HG03354 (cell line): ENCODE measurements at regions not wholly inside any gene's neighbourhood (a gene's known extent, or its start where the extent isn't known, plus 50 kb on each side); places are given as distances from the start of the nearest gene placed in this dataset.
"Not testable (repeated sequence)": the region's sequence is repeated elsewhere in the genome, so short reads cannot be mapped to it uniquely, and the experiment has no call there.

Experiments used
- ATAC-seq: cut with Tn5 transposase; IDR thresholded peaks from one replicate; pipeline ENCODE4 v1.9.1; 2021; ENCODE audit warnings: mild to moderate bottlenecking; ENCODE audit not compliant: unreplicated experiment, poor library complexity, severe bottlenecking

DNA sequence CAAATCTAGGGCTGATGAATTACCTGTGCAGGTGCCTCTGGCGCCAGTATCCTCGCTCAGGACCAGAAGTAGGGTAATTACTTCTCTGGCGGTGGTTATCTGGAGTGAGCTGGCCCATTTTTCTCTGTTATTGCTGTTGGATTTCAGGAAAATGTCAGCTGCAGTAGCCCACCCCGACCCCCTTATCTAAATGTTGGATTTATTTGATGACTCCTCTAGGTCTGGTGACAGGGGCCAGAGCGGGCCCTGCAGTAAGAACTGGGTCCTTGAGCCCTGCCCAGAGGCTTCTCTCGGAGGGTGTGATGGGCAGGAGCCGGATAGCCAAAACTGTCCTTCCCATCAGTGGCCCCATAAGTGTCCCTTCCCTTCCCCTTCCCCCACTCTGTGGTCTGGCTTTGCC, 384.3 kb downstream of the PTPRU start:
- no peak for ATAC-seq

DNA sequence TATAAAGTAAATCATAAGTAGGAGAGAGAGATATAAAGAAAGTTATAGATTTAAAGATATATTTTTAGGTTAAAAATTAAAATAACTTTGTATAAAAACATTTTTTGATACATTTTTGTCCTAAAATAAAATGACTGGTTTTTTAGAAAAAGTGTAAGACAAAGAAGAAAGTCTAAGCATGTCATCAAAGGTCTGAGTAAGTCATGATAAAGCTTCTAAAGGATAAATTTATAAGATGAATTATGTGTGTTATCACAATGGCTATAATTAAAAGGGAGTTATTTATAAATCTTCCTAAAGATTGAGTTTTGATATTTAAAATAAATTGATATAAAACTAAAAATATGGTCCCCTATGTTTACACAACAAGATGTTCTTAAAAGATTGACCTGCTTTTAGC, 370.9 kb downstream of the PTPRU start:
- ATAC-seq = no peak

GRCh38 chr1:29604796-29605195, 368.5 kb downstream of the PTPRU start:
- not testable (repeated sequence) for ATAC-seq

GRCh38 chr1:29603622-29604021, 367.3 kb downstream of the PTPRU start:
- no peak for ATAC-seq

DNA sequence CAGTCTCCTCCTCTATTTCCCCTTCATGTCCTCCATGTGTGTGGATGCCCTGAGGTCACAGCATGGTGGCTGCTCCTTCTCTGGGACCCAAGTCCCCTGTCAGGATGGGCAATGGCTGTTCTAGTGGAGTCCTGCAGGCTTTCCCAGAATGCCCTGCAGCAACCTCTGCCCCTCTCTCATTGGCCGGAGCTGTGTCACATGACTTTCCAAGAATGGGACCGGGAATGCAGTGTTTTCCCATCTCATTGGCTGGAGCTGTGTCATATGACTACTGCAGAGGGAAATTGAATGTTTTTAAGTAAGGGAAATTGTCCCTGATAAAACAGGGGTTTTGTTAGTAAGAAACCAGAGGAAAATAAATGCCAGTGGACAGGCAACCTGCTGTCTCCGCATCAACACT, 365.9 kb downstream of the PTPRU start:
- ATAC-seq = no peak

DNA sequence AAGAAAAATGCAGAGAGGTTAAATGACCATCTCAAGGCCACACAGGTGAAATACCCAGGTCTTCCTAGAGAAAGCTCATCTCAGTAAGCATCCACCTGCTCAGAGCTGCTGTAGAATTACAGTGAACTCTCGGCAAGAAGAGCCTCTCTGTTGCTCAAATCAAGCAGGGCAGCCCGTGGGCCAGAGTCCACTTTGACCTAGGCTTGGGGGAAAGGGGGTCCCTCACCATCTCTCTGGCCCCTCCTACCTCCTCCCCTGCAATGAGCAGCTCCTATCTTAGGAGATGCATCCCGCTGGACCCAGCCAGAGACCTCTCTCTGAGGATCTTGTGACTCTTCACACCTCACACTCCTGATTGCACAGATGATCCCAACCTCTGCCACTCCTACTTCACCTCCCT, 364.7 kb downstream of the PTPRU start:
- no peak for ATAC-seq

DNA sequence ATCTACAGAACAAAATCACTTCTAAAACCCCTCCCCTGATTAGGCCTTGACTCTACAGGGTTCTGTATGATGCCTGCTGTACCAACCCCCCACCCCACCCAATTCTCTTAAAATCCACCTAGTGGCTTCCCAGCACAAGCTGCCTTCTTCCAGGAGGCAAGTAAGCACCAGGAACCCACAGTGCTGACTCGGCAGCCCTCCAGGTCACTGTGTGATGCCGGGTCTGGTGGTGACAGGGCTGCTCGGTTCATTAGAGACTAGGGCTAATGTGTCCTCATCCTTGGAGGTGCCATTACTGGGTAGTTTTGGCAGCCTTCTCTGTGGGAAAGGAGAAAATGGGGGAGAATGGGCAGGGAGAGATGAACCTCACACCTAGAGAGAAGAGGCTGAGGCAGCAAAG, 363.5 kb downstream of the PTPRU start:
- ATAC-seq = no peak

DNA sequence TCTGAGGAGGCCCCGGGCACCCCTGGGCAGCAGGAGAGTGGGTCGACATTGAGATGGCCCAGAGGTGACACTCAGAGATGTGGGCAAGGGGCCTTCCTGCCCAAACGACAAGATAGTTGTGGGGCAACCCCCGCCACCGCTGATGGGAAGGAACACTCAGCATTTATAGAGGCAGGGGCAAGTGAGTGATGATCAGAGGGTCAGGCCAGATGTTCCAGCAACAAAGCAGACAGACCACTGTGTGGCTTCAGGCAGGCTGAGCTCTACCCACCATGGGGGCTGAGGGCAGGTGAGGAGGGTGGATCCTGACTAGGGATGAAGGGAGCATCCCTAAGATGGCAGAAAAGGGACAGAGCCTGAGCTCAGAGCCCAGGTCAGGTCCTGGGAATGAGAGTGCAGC, 362.7 kb downstream of the PTPRU start:
- ATAC-seq = no peak

DNA sequence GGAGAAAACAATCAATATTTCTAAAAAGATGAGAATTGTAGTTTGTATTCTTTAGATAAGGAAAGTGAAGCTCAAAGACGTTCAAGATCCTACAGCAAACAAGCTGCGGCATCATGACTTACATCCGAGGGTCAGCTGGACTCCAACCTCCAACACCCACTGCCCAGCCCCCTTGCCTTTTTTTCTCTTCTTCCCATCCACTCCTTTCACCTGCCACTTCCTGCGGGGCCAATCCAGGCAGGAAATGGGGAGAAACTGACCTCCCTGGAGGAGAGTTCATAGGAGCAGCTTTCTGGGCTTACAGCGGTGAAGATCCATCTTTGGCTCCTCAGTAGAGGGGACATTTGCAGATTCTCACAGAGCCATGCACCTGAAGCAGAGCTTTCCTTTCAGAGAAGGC, 361.5 kb downstream of the PTPRU start:
- ATAC-seq = no peak

DNA sequence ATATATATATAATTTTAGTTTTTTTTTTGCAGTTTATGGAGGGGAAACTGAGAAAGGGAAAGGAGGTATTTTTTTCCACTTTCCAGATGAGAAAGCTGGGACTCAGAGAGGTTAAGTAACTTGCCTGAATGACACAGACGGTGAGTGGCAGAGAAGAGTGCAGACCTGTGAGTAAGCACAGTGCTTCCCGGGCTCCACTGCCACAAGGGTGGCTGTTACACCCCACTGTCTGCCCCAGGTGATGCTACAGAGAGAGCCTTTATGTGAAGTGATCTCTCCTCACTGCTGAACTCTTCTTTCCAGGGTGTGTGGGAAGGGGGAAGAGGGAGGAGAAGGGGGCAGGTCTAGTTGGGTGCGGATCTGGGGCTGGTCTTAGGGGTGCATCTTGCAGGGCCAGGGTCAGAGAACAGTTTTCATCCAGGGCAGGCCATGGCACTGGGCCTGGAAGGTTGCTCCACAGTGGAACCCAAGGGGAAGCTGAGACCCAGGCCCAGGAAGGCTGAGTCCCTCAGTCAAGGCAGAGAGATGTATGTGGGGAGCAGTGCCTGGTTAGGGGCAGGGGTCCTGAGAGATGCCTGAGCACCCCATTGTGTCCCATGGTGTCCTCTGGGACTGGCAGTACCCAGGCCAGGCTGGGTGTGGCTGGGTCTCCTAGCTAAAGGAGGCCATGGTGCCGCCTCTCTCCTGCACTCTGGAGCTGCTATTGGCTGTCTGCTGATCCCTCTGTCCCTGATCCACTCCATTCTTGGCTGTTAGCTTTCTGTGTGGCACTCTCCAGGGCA, 357.5 kb downstream of the PTPRU start:
- no peak for ATAC-seq

DNA sequence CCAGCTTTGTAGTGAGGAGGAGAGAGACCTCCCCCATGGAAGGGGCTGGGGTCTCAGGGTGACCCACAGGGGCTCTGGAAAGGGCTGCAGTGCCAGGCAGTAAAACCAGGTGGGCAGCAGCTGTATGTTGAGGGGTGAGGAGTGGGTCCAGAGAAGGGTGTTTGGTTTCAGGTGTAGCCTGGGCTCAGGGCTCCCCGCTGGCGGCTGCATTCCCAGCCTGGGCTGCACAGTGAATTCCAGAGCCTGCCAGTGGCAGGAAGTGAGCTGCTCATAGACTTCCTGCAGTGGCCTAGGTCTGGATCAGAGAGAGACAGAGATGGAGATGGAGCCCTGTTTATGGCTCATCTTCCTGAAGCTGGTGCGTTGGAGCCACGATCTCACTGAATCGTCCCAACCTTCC, 356.4 kb downstream of the PTPRU start:
- ATAC-seq = no peak

- ATAC-seq = no peak
Measured at GRCh38 chr1:29592261-29592615, 355.9 kb downstream of the PTPRU start.

DNA sequence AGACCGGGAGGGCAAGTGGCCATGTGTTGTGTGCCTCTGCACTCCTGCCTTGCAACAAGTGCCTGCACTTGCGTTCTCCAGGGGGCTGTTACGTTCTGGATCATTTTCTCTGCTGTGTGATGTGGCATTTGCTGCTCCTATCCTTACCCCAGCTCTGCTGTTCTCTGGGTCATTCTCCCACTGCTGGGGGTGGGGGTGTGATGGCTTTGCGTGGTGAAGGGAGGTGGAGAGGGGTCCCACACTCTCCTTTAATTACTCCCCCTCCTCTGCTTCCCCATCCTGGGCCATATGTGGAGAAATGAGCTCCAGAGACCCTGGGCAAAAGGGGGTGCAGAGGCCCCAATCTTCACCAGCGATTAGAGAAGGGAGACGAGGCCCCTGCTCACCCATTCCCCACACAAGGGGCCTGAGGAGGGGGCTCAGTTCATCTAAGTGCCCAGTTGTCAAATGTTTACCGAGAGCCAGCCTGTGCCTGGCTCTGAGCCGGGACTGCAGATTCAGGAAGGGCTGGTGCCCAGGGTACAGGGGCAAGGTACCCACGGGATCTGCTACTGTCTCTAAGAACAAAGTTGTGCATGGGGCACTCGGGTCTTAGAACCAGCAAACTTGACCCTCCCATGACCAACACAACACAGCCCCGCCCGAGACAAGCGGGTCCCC, 355.4 kb downstream of the PTPRU start:
- ATAC-seq = no peak

GRCh38 chr1:29590583-29591565, 354.6 kb downstream of the PTPRU start:
- no peak for ATAC-seq

GRCh38 chr1:29589716-29590115, 353.4 kb downstream of the PTPRU start:
- ATAC-seq = not testable (repeated sequence)

- no peak for ATAC-seq
Measured at GRCh38 chr1:29586991-29587745, 350.8 kb downstream of the PTPRU start.

DNA sequence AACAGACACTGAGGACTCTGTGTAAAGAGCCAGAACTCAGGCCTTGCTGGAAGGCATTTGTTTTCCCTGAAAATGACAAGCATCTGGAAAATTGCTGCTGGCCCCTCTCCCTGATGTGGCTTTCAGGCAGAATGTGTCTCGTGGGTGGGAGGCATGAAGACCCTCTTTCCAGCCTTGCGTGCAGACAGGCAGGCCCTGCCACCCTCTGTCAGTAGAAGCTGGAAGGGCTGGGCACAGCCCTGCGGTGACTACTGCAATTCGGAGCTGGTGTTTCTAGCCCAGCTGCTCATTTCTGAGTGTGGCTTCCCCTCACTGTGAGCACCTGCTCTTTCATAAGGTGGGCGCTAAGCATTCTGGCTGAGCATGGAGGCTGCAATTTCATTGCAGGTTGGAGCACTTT, 349.9 kb downstream of the PTPRU start:
- no peak for ATAC-seq

GRCh38 chr1:29585656-29586055, 349.3 kb downstream of the PTPRU start:
- ATAC-seq = no peak

DNA sequence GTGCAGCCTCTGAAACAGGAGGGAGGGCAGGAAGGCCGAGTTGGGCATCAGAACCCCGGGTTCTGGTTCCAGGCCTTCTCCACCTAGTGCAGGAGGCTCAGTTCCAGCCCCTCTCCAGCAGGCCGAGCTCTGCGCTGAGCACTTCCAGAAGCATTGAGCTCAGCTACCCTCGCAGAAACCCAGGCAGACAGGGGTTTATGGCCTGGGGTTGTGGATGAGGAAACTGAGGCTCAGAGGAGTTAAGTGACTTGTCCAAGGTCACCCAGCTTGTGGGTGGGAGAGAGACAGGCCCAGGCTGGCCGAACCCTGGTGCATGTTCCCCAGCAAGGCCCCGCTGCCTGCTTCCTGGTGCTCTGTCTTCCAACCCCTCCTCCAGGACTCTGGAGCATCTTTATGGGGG, 348.9 kb downstream of the PTPRU start:
- ATAC-seq = no peak

DNA sequence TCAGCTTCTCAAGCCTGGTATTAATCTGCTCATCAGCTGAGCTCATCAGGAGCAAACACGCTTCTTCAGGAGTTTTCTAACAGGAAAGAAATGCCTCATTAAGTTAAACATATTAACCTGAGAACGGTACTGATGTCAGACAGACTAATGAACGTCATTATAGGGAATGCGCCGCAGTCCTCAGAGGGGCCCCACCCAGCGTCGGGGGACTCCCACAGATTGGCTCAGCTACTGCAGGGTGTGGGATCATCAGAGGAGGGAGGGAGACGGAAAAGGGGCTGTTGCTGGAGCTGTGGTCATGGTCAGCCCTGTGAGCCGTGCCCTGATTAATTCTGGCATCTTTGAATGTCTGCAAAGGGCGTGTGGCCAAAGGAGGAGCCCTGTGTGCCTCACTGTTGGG, 348.5 kb downstream of the PTPRU start:
- no peak for ATAC-seq
